ENCODE measurements at regions not wholly inside any gene's neighbourhood (a gene's known extent, or its start where the extent isn't known, plus 50 kb on each side); places are given as distances from the start of the nearest gene placed in this dataset.

DNA sequence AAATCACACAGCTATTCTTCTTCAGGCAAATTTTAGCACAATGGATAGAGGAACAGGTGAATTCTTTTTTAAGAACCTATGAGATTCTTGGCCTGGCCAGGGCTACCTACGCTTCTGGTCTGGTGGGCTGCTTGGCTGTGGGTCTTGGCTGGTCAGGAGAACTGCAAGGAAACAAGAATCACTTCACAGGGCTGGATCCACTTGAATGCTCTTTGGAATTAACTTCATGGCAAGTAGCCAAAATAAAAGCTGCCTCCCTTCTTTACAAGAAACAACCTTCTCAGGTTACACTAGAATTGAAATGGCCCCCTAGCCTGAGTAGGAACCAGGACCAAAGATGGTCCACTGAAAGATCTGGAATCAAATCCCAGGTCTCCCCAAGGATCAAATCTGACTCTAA, 519.1 kb downstream of the IQCM start:
- intact Hi-C loops (cut with DNase I), result no loop called here

DNA sequence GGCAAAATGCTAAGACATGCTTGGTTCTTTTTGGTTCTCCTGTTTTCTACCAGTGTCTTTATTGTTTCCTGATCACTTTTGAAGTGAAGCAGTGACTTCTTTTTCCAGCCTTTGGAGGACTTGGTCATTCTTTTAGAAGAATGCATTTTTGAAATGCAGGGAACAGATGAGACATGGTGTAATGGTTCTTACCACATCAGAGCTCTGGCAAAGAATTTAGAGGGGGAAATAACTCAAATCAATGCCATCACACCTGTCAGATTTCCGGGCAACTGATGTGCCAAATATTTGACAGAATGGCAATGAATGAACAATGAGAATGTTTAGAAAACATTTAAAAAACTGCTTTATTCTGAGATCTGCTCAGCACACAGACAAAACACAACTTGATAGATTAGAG, 519.6 kb downstream of the IQCM start:
- no peak for DNase-seq (ENCODE audit: low spot score)
- intact Hi-C loops (cut with DNase I), result no loop called here
- no peak for ATAC-seq

More for the DNA sequence above, 519.1 kb downstream of the IQCM start:
- ATAC-seq (no peak), DNase-seq (ENCODE audit: low spot score) (no peak)

DNA sequence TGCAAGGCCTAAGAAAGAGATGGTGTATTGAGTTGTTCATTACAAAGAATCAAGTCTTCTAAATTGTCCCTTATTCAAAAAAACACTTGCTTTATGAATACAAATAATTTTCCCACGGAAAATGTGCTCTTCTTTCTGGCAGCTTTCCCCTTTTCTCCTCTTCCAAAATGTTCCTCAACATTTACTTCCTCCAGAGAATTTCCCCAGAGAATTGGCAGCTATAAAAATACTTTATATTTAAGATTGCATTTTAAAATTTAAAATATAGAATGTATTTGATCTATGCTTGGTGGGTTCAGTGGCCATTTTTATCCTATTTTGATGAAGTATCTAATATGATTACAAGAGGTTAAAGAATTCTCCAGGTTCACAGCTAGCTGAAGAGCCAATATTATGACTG, 521.0 kb downstream of the IQCM start:
- intact Hi-C loops (cut with DNase I), result no loop called here
- DNase-seq (ENCODE audit: low spot score), result no peak
- ATAC-seq, result no peak

DNA sequence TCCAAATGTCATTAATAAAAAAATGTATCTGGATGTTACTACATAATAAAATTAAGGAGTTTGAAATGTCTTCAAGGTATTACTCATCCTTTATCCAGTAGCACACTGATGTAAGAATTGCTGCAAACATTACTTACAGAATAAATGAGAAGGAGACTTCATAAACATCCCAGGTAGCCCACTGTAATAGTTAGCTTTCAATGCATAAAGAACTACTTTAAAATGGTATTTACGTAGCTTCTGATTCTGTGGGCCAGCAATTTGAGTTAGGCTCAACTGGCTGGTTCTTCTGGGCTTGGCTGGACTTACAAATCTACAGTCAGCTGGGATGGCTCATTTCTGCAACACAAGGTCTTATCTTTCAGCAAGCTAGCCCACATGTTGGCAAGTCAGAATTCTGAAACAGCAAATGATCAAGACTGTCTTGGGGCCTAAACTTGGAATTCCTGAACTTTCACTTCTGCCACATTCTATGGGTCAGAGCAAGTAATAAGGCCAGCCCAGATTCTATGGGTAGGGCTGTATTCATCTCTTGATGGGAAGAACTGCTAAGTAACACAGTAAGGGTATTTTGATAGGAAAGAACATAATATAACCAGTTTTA, 522.5 kb downstream of the IQCM start:
- no peak for ATAC-seq
- no peak for DNase-seq (ENCODE audit: low spot score)
- intact Hi-C loops (cut with DNase I), result no loop called here

GRCh38 chr4:149292425-149293007, 523.1 kb downstream of the IQCM start:
- ATAC-seq (no peak), DNase-seq (ENCODE audit: low spot score) (no peak)

GRCh38 chr4:149291463-149291862, 524.2 kb downstream of the IQCM start:
- ATAC-seq (no peak), DNase-seq (ENCODE audit: low spot score) (no peak)
- intact Hi-C loops (cut with DNase I), result no loop called here

More at GRCh38 chr4:149292425-149293007, 523.1 kb downstream of the IQCM start:
- intact Hi-C loops (cut with DNase I), result no loop called here

DNA sequence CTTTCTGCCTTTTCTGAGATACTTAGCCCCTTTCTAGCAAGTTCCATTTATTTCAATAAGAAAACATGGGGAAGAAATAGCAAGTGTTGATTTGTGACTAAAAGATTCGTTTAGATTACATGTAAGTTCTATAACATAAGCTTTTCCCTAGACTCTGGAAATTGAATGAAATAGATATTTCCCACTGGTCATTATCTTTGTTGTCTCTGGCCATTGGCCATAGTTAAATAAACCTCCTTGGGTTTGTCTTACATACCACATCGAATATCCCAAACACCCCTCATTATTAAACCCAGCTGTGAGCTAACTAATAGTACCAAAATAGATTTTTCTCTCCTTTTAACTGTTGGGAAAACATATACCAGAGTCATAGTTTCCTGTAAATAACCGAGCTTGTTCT, 534.8 kb downstream of the IQCM start:
- ATAC-seq (no peak), DNase-seq (ENCODE audit: low spot score) (no peak)
- intact Hi-C loops (cut with DNase I), result no loop called here

DNA sequence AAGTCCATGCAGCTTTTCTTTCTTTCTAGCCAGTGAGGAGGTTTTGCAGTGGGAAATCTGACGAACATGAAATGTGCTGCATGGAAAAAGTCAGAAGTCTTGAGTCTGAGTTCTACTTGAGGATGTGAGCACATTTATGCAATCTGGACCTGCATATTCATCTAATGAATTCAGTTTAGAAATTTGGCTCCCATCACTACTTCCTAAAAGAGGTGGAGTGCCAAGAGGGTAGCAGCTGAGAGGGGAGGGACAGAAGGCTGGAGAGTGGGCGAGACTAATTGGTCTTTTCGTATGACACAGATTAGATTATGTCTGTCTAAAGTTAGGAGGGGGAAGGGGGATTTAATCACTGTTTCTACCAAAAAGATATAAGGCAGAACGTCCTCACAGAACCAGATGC, 535.9 kb downstream of the IQCM start:
- intact Hi-C loops (cut with DNase I), result no loop called here
- no peak for DNase-seq (ENCODE audit: low spot score)

DNA sequence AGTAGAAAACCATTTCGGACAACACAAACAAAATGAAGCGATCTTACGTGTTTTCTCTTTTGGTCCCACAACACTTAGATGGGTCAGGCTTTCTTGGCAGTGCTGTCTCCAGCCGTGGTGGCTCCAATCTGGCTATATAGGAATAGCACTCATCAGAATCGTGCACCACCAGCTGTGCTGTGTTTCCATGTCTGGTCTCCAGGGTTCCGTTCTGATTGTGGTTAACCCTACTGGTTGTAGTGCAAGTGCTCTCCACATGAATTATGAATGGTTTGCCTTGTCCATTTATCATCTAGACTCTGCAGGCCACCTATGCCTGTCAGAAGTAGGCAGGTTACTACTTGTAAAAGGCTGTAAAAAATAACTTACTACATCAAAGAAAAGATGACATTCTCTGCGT, 536.3 kb downstream of the IQCM start:
- DNase-seq (ENCODE audit: low spot score) (no peak), ATAC-seq (no peak)
- intact Hi-C loops (cut with DNase I), result no loop called here

More for the DNA sequence above, 535.9 kb downstream of the IQCM start:
- ATAC-seq, result no peak

DNA sequence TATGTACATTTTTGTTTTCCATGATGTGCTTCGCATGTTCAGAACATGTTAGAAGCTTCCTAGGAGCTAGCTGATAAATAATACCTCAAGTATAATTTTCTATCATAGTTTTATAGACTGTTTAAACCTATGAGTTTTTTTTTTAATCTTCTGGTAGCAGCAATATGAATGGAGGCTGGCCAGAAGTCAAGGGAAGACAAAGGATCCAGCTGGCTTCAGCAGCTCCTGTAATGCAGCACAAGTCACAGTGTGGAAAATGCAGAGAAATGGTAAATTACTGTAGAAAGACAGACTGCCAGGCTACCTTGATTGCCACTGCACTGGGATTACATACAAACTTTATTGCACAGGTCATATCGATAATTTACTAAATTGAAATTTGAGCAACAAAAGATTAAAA, 537.9 kb downstream of the IQCM start:
- intact Hi-C loops (cut with DNase I), result no loop called here
- no peak for ATAC-seq
- no peak for DNase-seq (ENCODE audit: low spot score)

DNA sequence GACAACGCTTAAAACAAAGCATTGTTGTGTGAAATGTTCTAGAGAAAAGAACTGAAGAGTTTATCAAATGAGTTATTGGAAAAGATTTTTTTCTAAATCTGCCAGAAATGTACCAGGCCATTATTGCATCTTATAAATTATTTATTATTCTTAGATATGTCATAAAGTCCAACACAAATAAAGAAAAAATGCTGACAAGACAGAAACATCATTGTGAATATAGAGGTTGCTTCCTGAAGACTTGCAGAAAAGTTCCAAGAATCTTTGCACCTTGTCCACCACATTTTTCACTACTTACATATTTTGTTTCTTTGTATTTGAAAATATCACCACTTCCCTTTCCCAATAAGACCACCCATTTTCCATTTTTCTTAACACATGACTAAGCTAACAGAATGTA, 545.8 kb downstream of the IQCM start:
- ATAC-seq (no peak), DNase-seq (ENCODE audit: low spot score) (no peak)
- intact Hi-C loops (cut with DNase I), result no loop called here

GRCh38 chr4:149266301-149266700, 549.3 kb downstream of the IQCM start:
- DNase-seq (ENCODE audit: low spot score) (no peak), ATAC-seq (no peak)
- intact Hi-C loops (cut with DNase I), result no loop called here

DNA sequence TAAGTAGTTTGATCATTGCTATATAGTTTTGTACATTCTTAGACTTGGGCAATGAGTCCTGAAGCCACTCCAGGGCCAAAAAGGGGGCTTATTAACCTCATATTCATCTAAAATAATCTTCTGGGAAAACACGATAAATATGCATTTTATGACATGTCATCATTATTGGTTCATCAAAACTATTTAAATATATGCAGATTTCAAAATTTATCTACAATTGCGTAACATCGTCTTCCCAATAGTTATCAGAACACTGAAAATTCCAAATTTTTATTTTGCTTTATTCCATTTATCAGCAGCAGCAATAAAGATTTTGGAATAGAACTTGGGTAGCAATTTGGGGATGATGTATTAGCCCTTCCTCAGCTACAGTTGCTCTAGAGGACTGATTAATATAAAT, 550.0 kb downstream of the IQCM start:
- DNase-seq (ENCODE audit: low spot score) (no peak), ATAC-seq (no peak)
- intact Hi-C loops (cut with DNase I), result no loop called here

- intact Hi-C loops (cut with DNase I), result no loop called here
- no peak for ATAC-seq
- DNase-seq (ENCODE audit: low spot score), result no peak
Observed at GRCh38 chr4:149264093-149264733, 551.4 kb downstream of the IQCM start.

DNA sequence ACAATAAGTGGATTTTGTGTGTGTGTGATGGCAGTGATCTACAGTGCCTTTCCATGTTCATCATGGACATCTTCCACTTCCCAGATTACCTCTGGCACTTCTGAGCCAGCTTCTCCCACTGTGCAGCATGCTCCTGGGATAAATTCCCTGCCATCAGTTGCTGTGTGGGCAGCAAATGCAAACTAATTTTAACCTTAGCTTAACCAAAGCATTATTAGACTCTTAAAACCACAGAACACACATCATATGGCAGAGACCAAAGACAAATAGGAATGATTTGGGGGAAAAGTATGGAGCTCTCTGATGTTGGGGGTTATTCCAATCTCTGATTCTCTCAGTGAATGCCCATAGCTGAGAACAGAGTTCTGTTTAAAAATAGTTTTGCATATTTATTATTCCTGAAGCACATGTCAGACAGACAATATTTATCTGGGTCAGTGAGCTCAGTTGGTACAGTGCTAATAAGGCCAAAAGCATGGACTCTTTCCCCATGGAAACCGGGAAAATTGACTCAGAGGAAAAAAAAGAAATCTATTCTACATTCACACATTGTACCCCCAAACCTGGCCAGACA, 567.4 kb downstream of the IQCM start:
- intact Hi-C loops (cut with DNase I), result no loop called here
- ATAC-seq, result no peak
- no peak for DNase-seq (ENCODE audit: low spot score)

DNA sequence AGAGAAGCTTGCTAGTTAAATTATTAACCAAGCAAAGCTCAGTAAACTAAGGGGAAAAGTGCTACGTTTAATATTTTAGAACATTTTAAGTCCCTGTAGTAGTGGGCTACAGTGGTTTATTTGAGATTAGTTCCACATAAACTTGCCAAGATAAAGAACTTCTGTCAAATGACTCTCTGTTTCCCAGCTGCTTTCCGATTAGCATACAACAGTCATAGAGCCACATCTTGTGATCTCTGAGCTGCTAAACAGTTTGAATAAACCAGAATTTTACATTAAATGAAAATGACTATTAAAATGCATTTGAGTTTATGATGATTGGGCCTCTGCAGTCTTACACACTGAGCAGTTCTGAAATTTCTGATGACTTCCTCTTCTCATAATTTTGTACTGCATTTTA, 568.5 kb downstream of the IQCM start:
- ATAC-seq (no peak), DNase-seq (ENCODE audit: low spot score) (no peak)
- intact Hi-C loops (cut with DNase I), result no loop called here

- intact Hi-C loops (cut with DNase I), result no loop called here
- no peak for DNase-seq (ENCODE audit: low spot score)
- no peak for ATAC-seq
Observed at GRCh38 chr4:149245333-149245732, 570.3 kb downstream of the IQCM start.

DNA sequence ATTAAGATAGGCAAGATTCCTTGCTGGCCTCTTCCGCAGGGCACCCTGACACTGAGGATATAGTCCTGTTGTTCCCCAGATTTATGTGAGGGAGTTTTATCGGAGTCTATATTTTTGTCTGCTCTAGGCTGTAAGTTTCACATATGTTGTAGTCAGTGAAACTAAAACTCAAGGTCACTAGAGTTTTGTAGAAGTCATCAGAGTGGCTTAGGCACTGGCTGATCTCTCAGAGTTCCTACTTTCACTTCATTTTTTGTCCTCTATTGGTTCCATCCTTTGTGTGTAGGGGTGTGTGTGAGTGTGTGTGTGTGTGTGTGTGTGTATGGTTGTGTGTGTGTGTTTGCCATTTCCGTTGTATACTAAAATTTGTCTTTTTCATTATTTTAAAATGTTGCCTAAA, 577.5 kb downstream of the IQCM start:
- intact Hi-C loops (cut with DNase I), result no loop called here
- DNase-seq (ENCODE audit: low spot score) (no peak), ATAC-seq (no peak)

- DNase-seq (ENCODE audit: low spot score), result no peak
- intact Hi-C loops (cut with DNase I), result no loop called here
- no peak for ATAC-seq
Observed at GRCh38 chr4:149234798-149235197, 580.8 kb downstream of the IQCM start.

GRCh38 chr4:149223659-149224058, 592.0 kb downstream of the IQCM start:
- ATAC-seq (no peak), DNase-seq (ENCODE audit: low spot score) (no peak)
- intact Hi-C loops (cut with DNase I), result no loop called here

DNA sequence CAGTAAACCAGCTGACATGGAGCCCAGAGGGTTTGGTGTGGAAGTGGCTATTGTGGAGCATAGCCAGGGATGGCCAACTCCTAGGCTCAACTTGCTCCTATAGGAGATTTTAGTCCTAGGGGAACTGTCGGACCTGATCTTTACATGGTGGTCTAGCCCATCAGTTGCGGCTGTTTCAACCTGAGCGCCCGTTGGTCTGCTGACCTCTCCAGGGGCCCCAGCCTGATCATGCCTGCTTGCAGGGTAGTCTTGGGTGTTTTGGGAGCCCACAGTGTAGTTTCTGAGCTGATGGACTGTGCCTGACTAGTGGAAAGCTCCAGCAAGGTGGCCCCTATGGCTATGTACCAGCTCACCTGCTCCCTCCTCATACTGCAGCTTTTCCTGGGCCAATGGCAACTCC, 597.0 kb downstream of the IQCM start:
- DNase-seq (ENCODE audit: low spot score) (no peak), ATAC-seq (no peak)
- intact Hi-C loops (cut with DNase I), result no loop called here
